ENCODE measurements at regions not wholly inside any gene's neighbourhood (a gene's known extent, or its start where the extent isn't known, plus 50 kb on each side); places are given as distances from the start of the nearest gene placed in this dataset.

GRCh38 chr9:31119890-31120454 is 1264.5 kb upstream of the ACO1 start:
- Histone ChIP-seq H3K27me3 (no peaks in the 10 kb centered on the region), H3K36me3 (no peaks in the 10 kb centered on the region), H3K27ac (no peak overlapping the region), H3K4me1 (no peaks in the 10 kb centered on the region), H3K4me3 (replicated peaks in 1 of 3) (no peak overlapping the region), H3K9me3 (no peaks in the 10 kb centered on the region)
- intact Hi-C loops (cut with DNase I) = no loop called here
- TF ChIP-seq POLR2A (IDR thresholded peaks at IDR 0.05) (no peak), CTCF (IDR thresholded peaks at IDR 0.05) (peak in 3 of 6 experiments; percentile 18 to 33 (median 28))
- no peak for DNase-seq
- WGBS, 2 donors = 53 to 56% methylated on average over 5 of the region's 5 CpGs

- no peaks in the 10 kb centered on the region for H3K9me3 ChIP-seq
- 68 to 74% methylated on average over 1 of the region's 1 CpG for WGBS, 2 donors
- DNase-seq = no peak
- intact Hi-C loops (cut with DNase I) = no loop called here
- H3K36me3 ChIP-seq = no peaks in the 10 kb centered on the region
- H3K4me1 ChIP-seq = no peaks in the 10 kb centered on the region
- TF ChIP-seq CTCF (IDR thresholded peaks at IDR 0.05) (no peak), POLR2A (IDR thresholded peaks at IDR 0.05) (no peak)
- H3K27me3 ChIP-seq = no peaks in the 10 kb centered on the region
- no peak overlapping the region for H3K4me3 ChIP-seq (replicated peaks in 1 of 3)
- no peak overlapping the region for H3K27ac ChIP-seq
These were observed 1260.1 kb upstream of the ACO1 start for GRCh38 chr9:31124389-31124788.

- no peak for TF ChIP-seq POLR2A (IDR thresholded peaks at IDR 0.05)
- TF ChIP-seq CTCF (IDR thresholded peaks at IDR 0.05) = no peak
- no peak overlapping the region for H3K4me3 ChIP-seq (replicated peaks in 1 of 3)
- no peak overlapping the region for H3K27ac ChIP-seq
- H3K9me3 ChIP-seq = no peaks in the 10 kb centered on the region
- no peaks in the 10 kb centered on the region for H3K27me3 ChIP-seq
- no peaks in the 10 kb centered on the region for H3K36me3 ChIP-seq
- no peaks in the 10 kb centered on the region for H3K4me1 ChIP-seq
- intact Hi-C loops (cut with DNase I) = no loop called here
- DNase-seq = no peak
- 87 to 90% methylated on average over 3 of the region's 3 CpGs for WGBS, 2 donors
These were observed 1248.9 kb upstream of the ACO1 start for GRCh38 chr9:31135567-31135966.

DNA sequence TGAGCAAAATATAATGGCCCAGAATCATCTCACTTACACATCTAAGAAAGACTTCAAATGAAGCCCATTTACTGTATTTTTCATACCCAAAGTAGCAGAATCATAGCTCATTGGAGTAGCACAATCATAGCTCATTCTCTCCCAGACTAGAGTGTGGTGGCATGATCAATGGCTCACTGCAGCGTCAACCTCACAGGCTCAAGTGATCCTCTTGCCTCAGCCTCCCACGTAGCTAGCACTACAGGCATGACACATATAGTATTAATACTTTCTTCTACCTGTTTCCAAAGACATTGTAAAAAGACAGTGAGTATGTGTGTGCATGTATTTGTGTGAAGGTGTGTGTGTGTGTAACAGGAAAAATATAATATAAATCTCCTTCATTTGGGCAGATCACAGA is 1247.9 kb upstream of the ACO1 start:
- intact Hi-C loops (cut with DNase I) = no loop called here
- H3K4me3 ChIP-seq (replicated peaks in 1 of 3) = no peak overlapping the region
- no peaks in the 10 kb centered on the region for H3K27me3 ChIP-seq
- WGBS, 2 donors = 92 to 98% methylated on average over 2 of the region's 2 CpGs
- H3K4me1 ChIP-seq = no peaks in the 10 kb centered on the region
- TF ChIP-seq CTCF (IDR thresholded peaks at IDR 0.05) (no peak), POLR2A (IDR thresholded peaks at IDR 0.05) (no peak)
- no peak overlapping the region for H3K27ac ChIP-seq
- no peak for DNase-seq
- no peaks in the 10 kb centered on the region for H3K9me3 ChIP-seq
- H3K36me3 ChIP-seq = no peaks in the 10 kb centered on the region

DNA sequence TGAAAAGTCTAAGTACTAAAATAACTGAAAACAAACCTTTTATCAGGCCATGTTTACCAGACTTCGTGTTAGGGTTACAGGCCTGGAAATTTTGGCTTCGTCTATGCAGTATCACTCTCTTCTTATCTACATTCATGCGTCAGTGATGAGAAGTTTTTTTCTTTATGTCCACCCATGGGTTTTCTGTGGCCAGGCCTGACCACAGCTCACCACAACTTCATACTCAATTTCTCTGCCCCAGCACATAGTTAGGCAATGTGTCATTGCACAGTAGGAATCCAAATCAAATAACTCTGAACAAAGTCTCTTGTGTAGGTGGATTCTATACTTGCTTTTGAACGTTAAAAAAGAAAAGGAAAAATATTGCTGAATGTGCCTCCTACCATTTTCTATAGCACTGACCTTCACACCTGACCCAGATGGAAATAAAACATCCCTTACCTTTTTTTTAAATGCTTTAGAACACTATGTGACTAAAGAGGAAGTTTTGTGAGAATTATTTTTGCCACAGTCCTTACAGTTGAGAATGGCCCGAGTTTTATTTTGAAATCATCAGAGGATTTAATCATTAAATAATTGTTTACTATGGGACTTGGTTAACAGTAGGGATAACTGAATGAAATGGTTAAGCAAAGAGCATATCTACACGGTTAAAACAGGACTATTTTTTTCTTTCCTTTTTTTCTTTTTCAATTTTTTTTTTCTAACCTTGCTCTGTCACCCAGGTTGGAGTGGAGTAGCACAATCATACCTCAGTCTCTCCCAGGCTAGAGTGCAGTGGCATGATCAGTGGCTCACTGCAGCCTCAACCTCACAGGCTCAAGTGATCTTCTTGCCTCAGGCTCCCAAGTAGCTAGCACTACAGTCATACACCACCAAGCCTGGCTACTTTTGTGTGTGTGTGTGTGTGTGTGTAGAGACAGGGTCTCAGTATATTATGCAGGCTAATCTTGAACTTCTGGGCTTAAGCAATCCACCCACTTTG is 1247.0 kb upstream of the ACO1 start:
- no peak for DNase-seq
- Histone ChIP-seq H3K9me3 (no peaks in the 10 kb centered on the region), H3K27me3 (no peaks in the 10 kb centered on the region), H3K4me3 (replicated peaks in 1 of 3) (no peak overlapping the region), H3K36me3 (no peaks in the 10 kb centered on the region), H3K4me1 (no peaks in the 10 kb centered on the region), H3K27ac (no peak overlapping the region)
- TF ChIP-seq POLR2A (IDR thresholded peaks at IDR 0.05) (no peak), CTCF (IDR thresholded peaks at IDR 0.05) (no peak)
- 71 to 77% methylated on average over 6 of the region's 6 CpGs for WGBS, 2 donors
- intact Hi-C loops (cut with DNase I) = no loop called here

Data from thyroid gland (tissue), 4 donors.